ENCODE measurements at regions not wholly inside any gene's neighbourhood (a gene's known extent, or its start where the extent isn't known, plus 50 kb on each side); places are given as distances from the start of the nearest gene placed in this dataset.

GRCh38 chrX:42443267-42443666, 334.7 kb downstream of the PPP1R2C start:
- CTCF ChIA-PET = no interaction called here
- no peaks in the 10 kb centered on the region for H3K27me3 Mint-ChIP-seq (ENCODE audit: low read depth)
- ATAC-seq (no peak), DNase-seq (ENCODE audit: low spot score) (no peak)
- POLR2A ChIA-PET = no interaction called here
- H3K4me1 Mint-ChIP-seq = no peaks in the 10 kb centered on the region
- no peak overlapping the region for H3K4me3 Mint-ChIP-seq
- TF ChIP-seq FOXP1 (CRISPR knock-in tag; IDR thresholded peaks at IDR 0.05; ENCODE audit: borderline replicate concordance) (no peak), E2F5 (CRISPR knock-in tag; IDR thresholded peaks at IDR 0.05) (no peak), ZNF121 (CRISPR knock-in tag; IDR thresholded peaks at IDR 0.05) (no peak), ZNF425 (CRISPR knock-in tag; conservative IDR thresholded peaks at IDR 0.05) (no peak), ZNF138 (CRISPR knock-in tag; conservative IDR thresholded peaks at IDR 0.05) (no peak)
- TF ChIP-seq, protein P1, sequence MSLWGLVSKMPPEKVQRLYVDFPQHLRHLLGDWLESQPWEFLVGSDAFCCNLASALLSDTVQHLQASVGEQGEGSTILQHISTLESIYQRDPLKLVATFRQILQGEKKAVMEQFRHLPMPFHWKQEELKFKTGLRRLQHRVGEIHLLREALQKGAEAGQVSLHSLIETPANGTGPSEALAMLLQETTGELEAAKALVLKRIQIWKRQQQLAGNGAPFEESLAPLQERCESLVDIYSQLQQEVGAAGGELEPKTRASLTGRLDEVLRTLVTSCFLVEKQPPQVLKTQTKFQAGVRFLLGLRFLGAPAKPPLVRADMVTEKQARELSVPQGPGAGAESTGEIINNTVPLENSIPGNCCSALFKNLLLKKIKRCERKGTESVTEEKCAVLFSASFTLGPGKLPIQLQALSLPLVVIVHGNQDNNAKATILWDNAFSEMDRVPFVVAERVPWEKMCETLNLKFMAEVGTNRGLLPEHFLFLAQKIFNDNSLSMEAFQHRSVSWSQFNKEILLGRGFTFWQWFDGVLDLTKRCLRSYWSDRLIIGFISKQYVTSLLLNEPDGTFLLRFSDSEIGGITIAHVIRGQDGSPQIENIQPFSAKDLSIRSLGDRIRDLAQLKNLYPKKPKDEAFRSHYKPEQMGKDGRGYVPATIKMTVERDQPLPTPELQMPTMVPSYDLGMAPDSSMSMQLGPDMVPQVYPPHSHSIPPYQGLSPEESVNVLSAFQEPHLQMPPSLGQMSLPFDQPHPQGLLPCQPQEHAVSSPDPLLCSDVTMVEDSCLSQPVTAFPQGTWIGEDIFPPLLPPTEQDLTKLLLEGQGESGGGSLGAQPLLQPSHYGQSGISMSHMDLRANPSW (CRISPR knock-in tag; conservative IDR thresholded peaks at IDR 0.05; ENCODE audit: low read depth) = no peak
- TF ChIP-seq, protein P2, sequence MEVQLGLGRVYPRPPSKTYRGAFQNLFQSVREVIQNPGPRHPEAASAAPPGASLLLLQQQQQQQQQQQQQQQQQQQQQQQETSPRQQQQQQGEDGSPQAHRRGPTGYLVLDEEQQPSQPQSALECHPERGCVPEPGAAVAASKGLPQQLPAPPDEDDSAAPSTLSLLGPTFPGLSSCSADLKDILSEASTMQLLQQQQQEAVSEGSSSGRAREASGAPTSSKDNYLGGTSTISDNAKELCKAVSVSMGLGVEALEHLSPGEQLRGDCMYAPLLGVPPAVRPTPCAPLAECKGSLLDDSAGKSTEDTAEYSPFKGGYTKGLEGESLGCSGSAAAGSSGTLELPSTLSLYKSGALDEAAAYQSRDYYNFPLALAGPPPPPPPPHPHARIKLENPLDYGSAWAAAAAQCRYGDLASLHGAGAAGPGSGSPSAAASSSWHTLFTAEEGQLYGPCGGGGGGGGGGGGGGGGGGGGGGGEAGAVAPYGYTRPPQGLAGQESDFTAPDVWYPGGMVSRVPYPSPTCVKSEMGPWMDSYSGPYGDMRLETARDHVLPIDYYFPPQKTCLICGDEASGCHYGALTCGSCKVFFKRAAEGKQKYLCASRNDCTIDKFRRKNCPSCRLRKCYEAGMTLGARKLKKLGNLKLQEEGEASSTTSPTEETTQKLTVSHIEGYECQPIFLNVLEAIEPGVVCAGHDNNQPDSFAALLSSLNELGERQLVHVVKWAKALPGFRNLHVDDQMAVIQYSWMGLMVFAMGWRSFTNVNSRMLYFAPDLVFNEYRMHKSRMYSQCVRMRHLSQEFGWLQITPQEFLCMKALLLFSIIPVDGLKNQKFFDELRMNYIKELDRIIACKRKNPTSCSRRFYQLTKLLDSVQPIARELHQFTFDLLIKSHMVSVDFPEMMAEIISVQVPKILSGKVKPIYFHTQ (CRISPR knock-in tag; IDR thresholded peaks at IDR 0.05) = no peak
- peaks cover 14% of the 10 kb centered on the region for H3K9me3 Mint-ChIP-seq
- peaks cover 7% of the 10 kb centered on the region for H3K36me3 Mint-ChIP-seq
- no peak overlapping the region for H3K27ac Mint-ChIP-seq

DNA sequence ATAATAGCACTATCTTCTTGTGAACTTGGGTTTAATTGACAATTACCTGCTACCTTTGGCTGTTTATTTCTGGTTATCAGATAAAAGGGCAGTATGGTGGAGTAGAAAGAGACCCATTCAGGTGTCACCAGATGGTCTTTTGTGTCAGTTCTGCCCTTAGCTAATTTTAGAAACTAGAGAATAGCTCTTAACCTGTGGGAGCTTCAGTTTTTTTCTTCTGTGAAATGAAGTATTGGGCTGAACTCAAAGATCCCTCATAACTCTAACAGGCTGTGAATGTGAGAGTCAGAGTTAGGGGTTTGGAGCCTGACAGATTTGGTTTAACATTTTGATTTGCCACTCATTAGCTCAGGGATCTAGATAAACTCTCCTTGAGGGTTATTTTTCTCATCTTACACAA, 335.2 kb downstream of the PPP1R2C start:
- H3K4me3 Mint-ChIP-seq = no peak overlapping the region
- TF ChIP-seq HMGXB4 (CRISPR knock-in tag; IDR thresholded peaks at IDR 0.05) = no peak
- ChIA-PET CTCF (no interaction called here), POLR2A (no interaction called here)
- H3K27ac Mint-ChIP-seq = no peak overlapping the region
- H3K9me3 Mint-ChIP-seq = peaks cover 14% of the 10 kb centered on the region
- ATAC-seq (no peak), DNase-seq (ENCODE audit: low spot score) (no peak)
- H3K4me1 Mint-ChIP-seq = no peaks in the 10 kb centered on the region
- peaks cover 7% of the 10 kb centered on the region for H3K36me3 Mint-ChIP-seq
- no peaks in the 10 kb centered on the region for H3K27me3 Mint-ChIP-seq (ENCODE audit: low read depth)

DNA sequence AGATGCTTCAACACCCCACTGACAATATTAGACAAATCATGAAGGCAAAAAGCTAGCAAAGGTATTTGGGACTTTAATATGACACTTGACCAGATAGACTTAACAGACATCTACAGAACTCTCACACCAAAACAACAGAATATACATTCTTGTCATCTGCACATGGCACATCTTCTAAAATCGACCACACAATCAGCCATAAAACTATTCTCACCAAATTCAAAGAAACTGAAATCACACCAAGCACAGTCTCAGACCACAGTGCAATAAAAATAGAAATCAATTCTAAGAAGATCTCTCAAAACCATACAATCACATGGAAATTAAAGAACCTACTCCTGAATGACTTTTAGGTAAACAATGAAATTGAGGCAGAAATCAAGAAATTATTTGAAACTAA, 340.8 kb downstream of the PPP1R2C start:
- H3K4me1 Mint-ChIP-seq = peaks cover 6% of the 10 kb centered on the region
- no peak for ATAC-seq
- no peak overlapping the region for H3K27ac Mint-ChIP-seq
- peaks cover 16% of the 10 kb centered on the region for H3K9me3 Mint-ChIP-seq
- no peak overlapping the region for H3K4me3 Mint-ChIP-seq
- DNase-seq (ENCODE audit: low spot score) = no peak
- H3K27me3 Mint-ChIP-seq (ENCODE audit: low read depth) = peaks cover 12% of the 10 kb centered on the region
- ChIA-PET CTCF (no interaction called here), POLR2A (no interaction called here)
- H3K36me3 Mint-ChIP-seq = peaks cover 9% of the 10 kb centered on the region
- TF ChIP-seq ZBTB21 (CRISPR knock-in tag; IDR thresholded peaks at IDR 0.05; ENCODE audit: borderline replicate concordance) = no peak
- TF ChIP-seq SP1 (CRISPR knock-in tag; conservative IDR thresholded peaks at IDR 0.05) = no peak
- no peak for TF ChIP-seq GTF2I (CRISPR knock-in tag; conservative IDR thresholded peaks at IDR 0.05)
- TF ChIP-seq ZNF416 (CRISPR knock-in tag; IDR thresholded peaks at IDR 0.05) = no peak
- no peak for TF ChIP-seq SMAD4 (CRISPR knock-in tag; IDR thresholded peaks at IDR 0.05)
- TF ChIP-seq, protein P3, sequence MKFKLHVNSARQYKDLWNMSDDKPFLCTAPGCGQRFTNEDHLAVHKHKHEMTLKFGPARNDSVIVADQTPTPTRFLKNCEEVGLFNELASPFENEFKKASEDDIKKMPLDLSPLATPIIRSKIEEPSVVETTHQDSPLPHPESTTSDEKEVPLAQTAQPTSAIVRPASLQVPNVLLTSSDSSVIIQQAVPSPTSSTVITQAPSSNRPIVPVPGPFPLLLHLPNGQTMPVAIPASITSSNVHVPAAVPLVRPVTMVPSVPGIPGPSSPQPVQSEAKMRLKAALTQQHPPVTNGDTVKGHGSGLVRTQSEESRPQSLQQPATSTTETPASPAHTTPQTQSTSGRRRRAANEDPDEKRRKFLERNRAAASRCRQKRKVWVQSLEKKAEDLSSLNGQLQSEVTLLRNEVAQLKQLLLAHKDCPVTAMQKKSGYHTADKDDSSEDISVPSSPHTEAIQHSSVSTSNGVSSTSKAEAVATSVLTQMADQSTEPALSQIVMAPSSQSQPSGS (CRISPR knock-in tag; IDR thresholded peaks at IDR 0.05; ENCODE audit: borderline replicate concordance, low read depth) = no peak
- TF ChIP-seq PRRX2 (CRISPR knock-in tag; IDR thresholded peaks at IDR 0.05) = no peak
- TF ChIP-seq ESRRA (CRISPR knock-in tag; IDR thresholded peaks at IDR 0.05; ENCODE audit: borderline replicate concordance) = no peak
- no peak for TF ChIP-seq TCF7 (CRISPR knock-in tag; IDR thresholded peaks at IDR 0.05; ENCODE audit: low read depth)
- no peak for TF ChIP-seq MYBL2 (CRISPR knock-in tag; IDR thresholded peaks at IDR 0.05)
- TF ChIP-seq MXD4 (CRISPR knock-in tag; IDR thresholded peaks at IDR 0.05; ENCODE audit: borderline replicate concordance) = no peak
- no peak for TF ChIP-seq EMX1 (CRISPR knock-in tag; IDR thresholded peaks at IDR 0.05)
- no peak for TF ChIP-seq MLX (CRISPR knock-in tag; IDR thresholded peaks at IDR 0.05)

Measured in WTC11 (cell line).